PFSK-1 (cell line): ENCODE measurements at regions not wholly inside any gene's neighbourhood (a gene's known extent, or its start where the extent isn't known, plus 50 kb on each side); places are given as distances from the start of the nearest gene placed in this dataset.

Experiments used
- FOXP2 ChIP-seq: optimal IDR thresholded peaks from 2 replicates; pipeline ENCODE3; 2011; ENCODE audit warnings: borderline replicate concordance, control low read depth, inconsistent platforms; ENCODE audit not compliant: insufficient read depth; ENCODE audit errors: extremely low read length, extremely low read depth
- POLR2AphosphoS5 ChIP-seq: IDR thresholded peaks from 2 replicates; pipeline ENCODE4 v1.6.1; 2012; ENCODE audit warnings: low read depth, mild to moderate bottlenecking, control low read depth, low read length, moderate library complexity
- SIN3A ChIP-seq: IDR thresholded peaks from 2 replicates; pipeline ENCODE4 v1.6.1; 2012; ENCODE audit warnings: mild to moderate bottlenecking, low read length, moderate library complexity, borderline replicate concordance; ENCODE audit not compliant: insufficient read depth
- TAF1 ChIP-seq: IDR thresholded peaks from 2 replicates; pipeline ENCODE4 v1.6.1; 2012; ENCODE audit warnings: low read length, control low read depth, borderline replicate concordance; ENCODE audit not compliant: insufficient read depth
- TF ChIP-seq, protein P1 (sequence below), 2 experiments: IDR thresholded peaks; 2 replicates each; pipeline versions ENCODE4 v1.6.1 to v1.8.0; 2011 to 2012; ENCODE audit warnings: low read depth in 2 of 2, low read length in 2 of 2, control low read depth in 1 of 2, inconsistent platforms in 1 of 2, mild to moderate bottlenecking in 1 of 2, moderate library complexity in 1 of 2; ENCODE audit not compliant: insufficient read depth in 1 of 2

DNA sequence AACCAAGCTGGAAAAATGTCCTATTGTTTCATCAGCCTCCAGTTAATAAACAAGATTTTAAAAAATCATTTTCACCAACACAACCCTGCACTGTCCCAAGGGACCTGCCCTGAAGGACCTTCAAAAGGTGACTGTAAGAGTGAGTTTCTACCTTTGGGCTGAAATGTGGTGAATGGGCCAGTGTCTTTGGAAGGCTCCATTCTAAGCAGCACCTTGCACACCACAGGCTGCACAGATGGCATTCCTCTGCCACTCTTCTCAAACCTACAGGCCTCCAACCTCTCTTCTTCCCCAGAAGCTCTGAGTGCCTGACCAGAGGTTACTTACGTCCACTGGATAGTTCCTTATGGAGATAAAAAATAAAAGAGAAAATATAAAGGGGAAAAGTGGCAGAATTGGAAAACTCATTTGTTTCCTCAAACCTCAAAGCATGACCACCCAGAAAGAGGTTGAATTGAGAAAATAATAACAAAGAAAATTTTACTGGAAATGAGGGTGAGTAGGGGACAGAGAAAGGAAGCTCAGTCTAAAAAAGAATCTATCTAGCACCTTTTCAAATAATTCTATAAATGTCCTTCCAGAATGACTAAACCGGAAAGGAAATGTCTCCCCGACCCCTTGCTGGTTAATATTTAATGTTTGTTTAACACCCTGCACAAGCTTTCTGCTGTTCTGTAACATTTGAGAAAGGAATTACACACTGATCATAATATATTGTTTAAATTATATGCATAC lies 175.7 kb downstream of the METTL4 start:
- no peak for TF ChIP-seq SIN3A
- TF ChIP-seq FOXP2: no peak
- no peak for TF ChIP-seq POLR2AphosphoS5
- TF ChIP-seq TAF1: no peak
- TF ChIP-seq, protein P1, sequence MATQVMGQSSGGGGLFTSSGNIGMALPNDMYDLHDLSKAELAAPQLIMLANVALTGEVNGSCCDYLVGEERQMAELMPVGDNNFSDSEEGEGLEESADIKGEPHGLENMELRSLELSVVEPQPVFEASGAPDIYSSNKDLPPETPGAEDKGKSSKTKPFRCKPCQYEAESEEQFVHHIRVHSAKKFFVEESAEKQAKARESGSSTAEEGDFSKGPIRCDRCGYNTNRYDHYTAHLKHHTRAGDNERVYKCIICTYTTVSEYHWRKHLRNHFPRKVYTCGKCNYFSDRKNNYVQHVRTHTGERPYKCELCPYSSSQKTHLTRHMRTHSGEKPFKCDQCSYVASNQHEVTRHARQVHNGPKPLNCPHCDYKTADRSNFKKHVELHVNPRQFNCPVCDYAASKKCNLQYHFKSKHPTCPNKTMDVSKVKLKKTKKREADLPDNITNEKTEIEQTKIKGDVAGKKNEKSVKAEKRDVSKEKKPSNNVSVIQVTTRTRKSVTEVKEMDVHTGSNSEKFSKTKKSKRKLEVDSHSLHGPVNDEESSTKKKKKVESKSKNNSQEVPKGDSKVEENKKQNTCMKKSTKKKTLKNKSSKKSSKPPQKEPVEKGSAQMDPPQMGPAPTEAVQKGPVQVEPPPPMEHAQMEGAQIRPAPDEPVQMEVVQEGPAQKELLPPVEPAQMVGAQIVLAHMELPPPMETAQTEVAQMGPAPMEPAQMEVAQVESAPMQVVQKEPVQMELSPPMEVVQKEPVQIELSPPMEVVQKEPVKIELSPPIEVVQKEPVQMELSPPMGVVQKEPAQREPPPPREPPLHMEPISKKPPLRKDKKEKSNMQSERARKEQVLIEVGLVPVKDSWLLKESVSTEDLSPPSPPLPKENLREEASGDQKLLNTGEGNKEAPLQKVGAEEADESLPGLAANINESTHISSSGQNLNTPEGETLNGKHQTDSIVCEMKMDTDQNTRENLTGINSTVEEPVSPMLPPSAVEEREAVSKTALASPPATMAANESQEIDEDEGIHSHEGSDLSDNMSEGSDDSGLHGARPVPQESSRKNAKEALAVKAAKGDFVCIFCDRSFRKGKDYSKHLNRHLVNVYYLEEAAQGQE (IDR thresholded peaks at IDR 0.05; ENCODE audit: insufficient read depth in 1 of 2, low read depth in 2 of 2, low read length in 2 of 2): no peak

DNA sequence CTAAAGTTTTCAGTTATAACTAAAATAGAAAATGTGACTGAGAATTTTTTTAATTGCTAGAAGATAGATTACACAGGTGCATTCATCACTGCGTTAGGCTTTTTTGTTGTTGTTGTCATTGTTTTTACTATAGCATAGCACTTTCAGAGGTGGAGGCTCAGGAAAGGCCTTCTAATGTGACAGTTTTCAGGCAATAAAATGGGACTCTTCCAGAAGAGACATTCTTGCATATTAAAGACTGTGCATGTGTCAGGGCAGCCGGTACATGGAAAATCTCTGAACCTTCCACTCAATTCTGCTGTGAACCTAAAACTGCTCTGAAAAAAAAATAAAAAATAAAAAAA lies 175.2 kb downstream of the METTL4 start:
- TF ChIP-seq TAF1: no peak
- no peak for TF ChIP-seq FOXP2
- TF ChIP-seq, protein P1 (IDR thresholded peaks at IDR 0.05; ENCODE audit: insufficient read depth in 1 of 2, low read depth in 2 of 2, low read length in 2 of 2): no peak
- no peak for TF ChIP-seq SIN3A
- TF ChIP-seq POLR2AphosphoS5: no peak

DNA sequence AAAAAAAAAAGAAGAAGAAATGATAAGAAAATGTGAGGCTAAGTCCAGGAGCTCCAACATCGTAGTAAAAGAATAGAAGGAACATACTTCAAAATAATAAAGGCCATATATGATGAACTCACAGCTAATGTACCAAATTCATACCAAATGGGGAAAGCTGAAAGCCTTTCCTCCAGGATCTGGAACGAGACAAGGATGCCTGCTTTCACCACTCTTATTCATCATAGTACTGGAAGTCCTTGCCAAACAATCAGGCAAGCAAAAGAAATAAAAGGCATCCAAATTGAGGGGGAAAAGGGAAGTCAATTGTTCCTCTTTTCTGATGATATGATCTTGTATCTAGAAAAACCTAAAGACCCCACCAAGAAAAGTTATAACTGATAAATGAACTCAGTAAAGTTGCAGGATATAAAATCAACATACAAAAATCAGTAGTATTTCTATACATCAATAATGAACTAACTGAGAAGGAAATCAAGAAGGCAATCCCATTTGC lies 170.6 kb downstream of the METTL4 start:
- TF ChIP-seq POLR2AphosphoS5: no peak
- TF ChIP-seq TAF1: no peak
- no peak for TF ChIP-seq SIN3A
- no peak for TF ChIP-seq FOXP2
- TF ChIP-seq, protein P1 (IDR thresholded peaks at IDR 0.05; ENCODE audit: insufficient read depth in 1 of 2, low read depth in 2 of 2, low read length in 2 of 2): no peak

DNA sequence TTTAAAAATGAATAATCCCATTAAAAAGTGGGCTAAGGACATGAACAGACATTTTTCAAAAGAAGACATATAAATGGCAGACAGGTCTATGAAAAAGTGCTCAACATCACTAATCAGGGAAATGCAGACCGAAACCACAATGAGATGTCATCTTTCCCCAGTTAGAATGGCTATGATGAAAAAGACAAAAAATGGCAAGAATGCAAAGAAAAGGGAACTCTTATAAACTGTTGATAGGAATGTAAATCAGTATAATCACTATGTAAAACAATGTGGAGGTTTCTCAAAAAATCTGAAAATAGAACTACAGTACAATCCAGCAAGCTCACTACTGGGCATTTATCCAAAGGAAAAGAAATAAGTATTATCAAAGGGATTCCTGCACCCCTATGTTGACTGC lies 169.2 kb downstream of the METTL4 start:
- TF ChIP-seq FOXP2 (no peak), TAF1 (no peak), POLR2AphosphoS5 (no peak), SIN3A (no peak)
- TF ChIP-seq, protein P1 (IDR thresholded peaks at IDR 0.05; ENCODE audit: insufficient read depth in 1 of 2, low read depth in 2 of 2, low read length in 2 of 2): no peak

DNA sequence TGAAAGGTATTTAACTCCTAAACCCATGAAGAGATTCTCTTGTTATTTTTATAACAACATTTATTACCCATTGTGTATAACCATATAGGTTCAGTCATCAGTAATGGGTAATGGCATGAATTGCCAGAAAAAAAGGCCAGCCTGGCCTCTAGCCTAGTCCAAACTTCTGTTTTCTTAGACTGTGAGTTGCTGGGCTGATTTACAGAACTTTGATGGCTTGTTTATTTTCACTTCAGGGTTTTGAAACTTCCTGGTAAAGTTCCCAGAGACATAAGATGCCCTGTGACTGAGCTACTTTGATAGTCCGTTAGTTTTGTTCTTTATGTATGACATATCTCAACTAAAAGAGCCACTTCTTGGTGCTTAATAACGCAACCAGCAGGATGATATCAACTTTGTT lies 164.8 kb downstream of the METTL4 start:
- TF ChIP-seq TAF1: no peak
